ENCODE measurements at regions not wholly inside any gene's neighbourhood (a gene's known extent, or its start where the extent isn't known, plus 50 kb on each side); places are given as distances from the start of the nearest gene placed in this dataset.

DNA sequence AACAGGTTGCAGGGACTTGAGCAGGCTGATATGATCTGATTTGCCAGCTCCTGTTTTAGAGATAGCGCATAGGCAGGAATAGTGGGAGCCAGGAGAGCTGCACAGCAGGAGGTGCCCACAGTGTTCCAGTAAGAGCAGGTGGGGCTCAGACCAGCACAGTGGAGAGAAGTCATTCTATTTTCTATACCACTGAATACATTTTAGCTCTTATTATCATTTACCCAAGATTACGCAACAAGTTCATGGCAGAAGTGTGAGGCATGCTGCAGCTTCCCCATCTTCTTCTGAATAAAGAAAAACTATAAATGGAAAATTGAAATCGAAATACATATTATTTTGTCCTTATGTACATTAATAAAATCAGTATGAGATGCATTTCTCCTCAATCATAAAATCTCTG is 114.7 kb upstream of the EDNRA start:
- no TSS peak for BruUV-seq (replicated peaks)
- intact Hi-C loops (cut with micrococcal nuclease), result no loop called here
- in situ Hi-C loops (cut with MboI), result no loop called here
- POLR2A ChIA-PET, result no interaction called here
- WGBS (ENCODE audit: insufficient coverage, low coverage, missing lambda C conversion rate), result 0% methylated on average over 3 of the region's 3 CpGs
- TF ChIP-seq, protein P1, sequence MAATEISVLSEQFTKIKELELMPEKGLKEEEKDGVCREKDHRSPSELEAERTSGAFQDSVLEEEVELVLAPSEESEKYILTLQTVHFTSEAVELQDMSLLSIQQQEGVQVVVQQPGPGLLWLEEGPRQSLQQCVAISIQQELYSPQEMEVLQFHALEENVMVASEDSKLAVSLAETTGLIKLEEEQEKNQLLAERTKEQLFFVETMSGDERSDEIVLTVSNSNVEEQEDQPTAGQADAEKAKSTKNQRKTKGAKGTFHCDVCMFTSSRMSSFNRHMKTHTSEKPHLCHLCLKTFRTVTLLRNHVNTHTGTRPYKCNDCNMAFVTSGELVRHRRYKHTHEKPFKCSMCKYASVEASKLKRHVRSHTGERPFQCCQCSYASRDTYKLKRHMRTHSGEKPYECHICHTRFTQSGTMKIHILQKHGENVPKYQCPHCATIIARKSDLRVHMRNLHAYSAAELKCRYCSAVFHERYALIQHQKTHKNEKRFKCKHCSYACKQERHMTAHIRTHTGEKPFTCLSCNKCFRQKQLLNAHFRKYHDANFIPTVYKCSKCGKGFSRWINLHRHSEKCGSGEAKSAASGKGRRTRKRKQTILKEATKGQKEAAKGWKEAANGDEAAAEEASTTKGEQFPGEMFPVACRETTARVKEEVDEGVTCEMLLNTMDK (IDR thresholded peaks at IDR 0.05; ENCODE audit: borderline replicate concordance, insufficient read depth, low read depth, low read length, poor library complexity, severe bottlenecking), result no peak
- TF ChIP-seq BRF1 (IDR thresholded peaks at IDR 0.05; ENCODE audit: borderline replicate concordance, extremely low read depth, insufficient read length) (no peak), NCOR1 (IDR thresholded peaks at IDR 0.05) (no peak), ZNF668 (CRISPR knock-in tag; IDR thresholded peaks at IDR 0.05) (no peak), TCF7 (IDR thresholded peaks at IDR 0.05; ENCODE audit: borderline replicate concordance) (no peak), NR4A1 (CRISPR knock-in tag; IDR thresholded peaks at IDR 0.05) (no peak), NR4A1 (tag; IDR thresholded peaks at IDR 0.05) (no peak), MEF2A (IDR thresholded peaks at IDR 0.05; ENCODE audit: control insufficient read depth, low read depth, low read length) (no peak), TCFL5 (CRISPR knock-in tag; conservative IDR thresholded peaks at IDR 0.05) (no peak), ZNF197 (CRISPR knock-in tag; IDR thresholded peaks at IDR 0.05; ENCODE audit: low read depth) (no peak), ZNF253 (CRISPR knock-in tag; conservative IDR thresholded peaks at IDR 0.05) (no peak), CCAR2 (IDR thresholded peaks at IDR 0.05; ENCODE audit: low read depth, low read length) (no peak), HDAC2 (IDR thresholded peaks at IDR 0.05) (no peak)
- TF ChIP-seq, protein P2, sequence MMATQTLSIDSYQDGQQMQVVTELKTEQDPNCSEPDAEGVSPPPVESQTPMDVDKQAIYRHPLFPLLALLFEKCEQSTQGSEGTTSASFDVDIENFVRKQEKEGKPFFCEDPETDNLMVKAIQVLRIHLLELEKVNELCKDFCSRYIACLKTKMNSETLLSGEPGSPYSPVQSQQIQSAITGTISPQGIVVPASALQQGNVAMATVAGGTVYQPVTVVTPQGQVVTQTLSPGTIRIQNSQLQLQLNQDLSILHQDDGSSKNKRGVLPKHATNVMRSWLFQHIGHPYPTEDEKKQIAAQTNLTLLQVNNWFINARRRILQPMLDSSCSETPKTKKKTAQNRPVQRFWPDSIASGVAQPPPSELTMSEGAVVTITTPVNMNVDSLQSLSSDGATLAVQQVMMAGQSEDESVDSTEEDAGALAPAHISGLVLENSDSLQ (IDR thresholded peaks at IDR 0.05), result no peak
- TF ChIP-seq, protein P3, sequence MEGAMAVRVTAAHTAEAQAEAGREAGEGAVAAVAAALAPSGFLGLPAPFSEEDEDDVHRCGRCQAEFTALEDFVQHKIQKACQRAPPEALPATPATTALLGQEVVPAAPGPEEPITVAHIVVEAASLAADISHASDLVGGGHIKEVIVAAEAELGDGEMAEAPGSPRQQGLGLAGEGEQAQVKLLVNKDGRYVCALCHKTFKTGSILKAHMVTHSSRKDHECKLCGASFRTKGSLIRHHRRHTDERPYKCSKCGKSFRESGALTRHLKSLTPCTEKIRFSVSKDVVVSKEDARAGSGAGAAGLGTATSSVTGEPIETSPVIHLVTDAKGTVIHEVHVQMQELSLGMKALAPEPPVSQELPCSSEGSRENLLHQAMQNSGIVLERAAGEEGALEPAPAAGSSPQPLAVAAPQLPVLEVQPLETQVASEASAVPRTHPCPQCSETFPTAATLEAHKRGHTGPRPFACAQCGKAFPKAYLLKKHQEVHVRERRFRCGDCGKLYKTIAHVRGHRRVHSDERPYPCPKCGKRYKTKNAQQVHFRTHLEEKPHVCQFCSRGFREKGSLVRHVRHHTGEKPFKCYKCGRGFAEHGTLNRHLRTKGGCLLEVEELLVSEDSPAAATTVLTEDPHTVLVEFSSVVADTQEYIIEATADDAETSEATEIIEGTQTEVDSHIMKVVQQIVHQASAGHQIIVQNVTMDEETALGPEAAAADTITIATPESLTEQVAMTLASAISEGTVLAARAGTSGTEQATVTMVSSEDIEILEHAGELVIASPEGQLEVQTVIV (CRISPR knock-in tag; IDR thresholded peaks at IDR 0.05; ENCODE audit: borderline replicate concordance), result no peak
- H3K4me1 ChIP-seq (replicated peaks in 1 of 2; ENCODE audit: control insufficient read depth in 2 of 2, insufficient read depth in 2 of 2, low read length in 2 of 2), result no peaks in the 10 kb centered on the region
- no peak overlapping the region for H3K4me3 ChIP-seq
- ATAC-seq (no peak), DNase-seq (ENCODE audit: extremely low read depth in 1 of 4, low spot score in 3 of 4) (no peak), FAIRE-seq (no peak)
- no peaks in the 10 kb centered on the region for H3K79me2 ChIP-seq (ENCODE audit: control insufficient read depth, insufficient read depth, low read length)
- H3K9me3 ChIP-seq (replicated peaks; ENCODE audit: control insufficient read depth, insufficient read depth, low read depth, low read length), result no peaks in the 10 kb centered on the region
- H2AFZ ChIP-seq (ENCODE audit: low read depth, low read length), result no peak overlapping the region
- H3K4me2 ChIP-seq (ENCODE audit: insufficient read depth, low read length), result no peak overlapping the region
- no peak overlapping the region for H3K9ac ChIP-seq (ENCODE audit: insufficient read depth in 1 of 2, low read depth in 2 of 2, low read length in 2 of 2)
- H3K36me3 ChIP-seq (ENCODE audit: control insufficient read depth, insufficient read depth, low read length), result no peaks in the 10 kb centered on the region
- H4K20me1 ChIP-seq (replicated peaks; ENCODE audit: control insufficient read depth, insufficient read depth, low read length), result no peaks in the 10 kb centered on the region
- H3K9me1 ChIP-seq (ENCODE audit: control insufficient read depth, insufficient read depth, low read length), result no peaks in the 10 kb centered on the region
- CTCF ChIA-PET (ENCODE audit: low intra/inter-chr PET ratio), result no interaction called here
- no peaks in the 10 kb centered on the region for H3K27me3 ChIP-seq (ENCODE audit: control insufficient read depth in 2 of 2, insufficient read depth in 2 of 2, low read length in 2 of 2)
- no peak overlapping the region for H3K27ac ChIP-seq (ENCODE audit: extremely low read depth, low read depth, low read length)
